COLO668 (cell line): ENCODE measurements at regions not wholly inside any gene's neighbourhood (a gene's known extent, or its start where the extent isn't known, plus 50 kb on each side); places are given as distances from the start of the nearest gene placed in this dataset.
"Not testable (repeated sequence)": the region's sequence is repeated elsewhere in the genome, so short reads cannot be mapped to it uniquely, and the experiment has no call there.

ENCODE experiments used
- DNase-seq: peaks from one replicate; lab custom pipeline; 2025; ENCODE audit not compliant: unreplicated experiment; lab: John Stamatoyannopoulos, UW

DNA sequence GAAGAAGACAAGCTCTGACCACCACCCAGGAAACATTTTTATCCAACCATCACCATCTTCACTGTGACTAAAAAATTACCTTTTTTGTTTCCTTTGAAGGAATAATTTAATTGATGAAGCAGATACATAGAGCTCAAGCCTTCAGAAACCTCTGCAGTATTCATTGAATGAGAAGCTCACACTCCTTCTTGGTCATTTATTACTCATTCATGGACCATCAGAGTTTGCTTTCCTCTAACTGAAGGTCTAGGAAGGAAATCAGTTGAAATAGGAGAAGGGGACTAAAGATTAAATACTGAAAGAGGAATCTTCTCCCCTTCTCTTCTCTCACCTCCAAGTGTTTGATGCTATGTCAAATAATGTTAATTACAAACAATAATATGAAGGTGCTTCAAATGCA is 290.6 kb upstream of the KLF3 start:
- DNase-seq = no peak

DNA sequence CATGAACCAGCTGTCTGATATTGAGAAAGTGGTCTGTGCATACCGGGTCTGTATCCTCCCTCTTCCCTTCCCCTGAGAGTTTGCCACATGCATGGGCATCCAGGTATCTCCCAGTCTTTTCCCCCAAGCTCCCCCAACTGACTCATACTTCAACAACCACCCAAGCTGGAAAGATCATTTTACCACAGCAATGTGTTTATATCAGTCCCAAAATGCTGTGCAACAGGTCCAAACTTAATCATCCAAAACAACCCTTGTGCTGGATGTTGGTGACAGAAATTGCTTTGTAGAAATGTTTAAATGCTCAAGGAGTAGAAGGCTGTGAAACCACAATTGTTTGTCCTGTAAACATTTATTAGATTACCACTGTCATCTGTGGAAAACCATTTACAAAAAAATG is 286.8 kb upstream of the KLF3 start:
- no peak for DNase-seq

DNA sequence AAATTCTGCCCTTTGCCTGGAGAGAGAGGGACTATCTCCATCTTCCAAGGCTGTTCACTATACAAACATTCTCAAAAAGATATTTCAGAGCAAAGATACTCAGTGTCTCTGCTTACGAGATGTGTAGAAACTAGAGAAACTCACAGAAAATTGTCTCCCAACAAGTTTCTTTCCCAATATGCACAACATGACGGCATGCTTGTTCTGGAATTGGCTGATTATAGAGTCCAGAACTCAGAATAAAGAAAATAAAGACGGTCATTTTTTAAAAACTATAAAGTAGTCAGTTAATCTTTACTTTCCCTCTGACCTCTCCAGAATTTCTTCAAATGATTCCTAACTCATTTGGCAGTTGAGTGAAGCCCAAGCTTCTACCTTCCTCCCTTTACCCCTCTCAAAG is 285.5 kb upstream of the KLF3 start:
- DNase-seq = no peak

DNA sequence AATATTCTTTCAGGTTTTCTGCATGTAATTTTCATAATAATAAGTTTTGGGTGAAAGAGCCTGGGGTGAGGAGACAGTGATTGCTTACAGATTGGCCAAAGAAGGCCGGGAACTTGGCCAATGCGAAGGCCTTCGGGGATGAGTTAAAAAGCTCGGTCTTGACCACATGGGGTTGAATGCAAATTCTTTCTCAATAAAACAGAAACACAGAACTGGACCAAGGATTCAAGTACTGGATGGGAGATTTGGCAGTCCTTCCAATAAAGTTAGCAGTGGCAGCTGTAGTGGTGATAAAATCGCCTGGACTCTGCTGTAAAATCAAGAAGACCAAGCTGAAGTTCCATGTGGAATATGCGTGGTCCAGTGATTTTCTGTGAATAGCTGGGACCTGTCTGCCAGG is 282.2 kb upstream of the KLF3 start:
- DNase-seq = no peak

- DNase-seq = no peak
Observed at GRCh38 chr4:38382520-38382919, 281.5 kb upstream of the KLF3 start.

DNA sequence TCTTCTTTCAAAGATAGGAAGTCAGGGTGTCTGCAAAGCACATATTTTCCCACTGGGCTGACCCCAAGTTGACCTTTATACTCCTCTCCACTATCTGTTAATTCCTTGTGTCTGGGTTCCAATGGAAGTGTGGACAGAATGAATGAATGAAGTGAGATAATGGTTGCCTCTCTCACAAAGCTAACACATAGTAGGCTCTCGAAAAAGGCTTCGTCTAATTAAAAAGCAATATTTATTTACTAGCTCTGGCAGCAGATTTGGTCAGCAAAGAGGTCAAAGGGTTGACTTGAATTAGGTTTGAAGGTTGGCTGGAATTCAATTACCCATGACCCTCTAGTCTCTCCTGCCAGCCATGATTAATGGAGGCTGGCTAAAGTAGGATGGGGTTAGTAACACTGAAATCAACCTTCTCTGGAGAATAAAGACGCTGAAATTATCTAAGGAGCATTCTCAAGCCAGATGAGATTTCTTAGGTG is 280.3 kb upstream of the KLF3 start:
- DNase-seq = no peak

DNA sequence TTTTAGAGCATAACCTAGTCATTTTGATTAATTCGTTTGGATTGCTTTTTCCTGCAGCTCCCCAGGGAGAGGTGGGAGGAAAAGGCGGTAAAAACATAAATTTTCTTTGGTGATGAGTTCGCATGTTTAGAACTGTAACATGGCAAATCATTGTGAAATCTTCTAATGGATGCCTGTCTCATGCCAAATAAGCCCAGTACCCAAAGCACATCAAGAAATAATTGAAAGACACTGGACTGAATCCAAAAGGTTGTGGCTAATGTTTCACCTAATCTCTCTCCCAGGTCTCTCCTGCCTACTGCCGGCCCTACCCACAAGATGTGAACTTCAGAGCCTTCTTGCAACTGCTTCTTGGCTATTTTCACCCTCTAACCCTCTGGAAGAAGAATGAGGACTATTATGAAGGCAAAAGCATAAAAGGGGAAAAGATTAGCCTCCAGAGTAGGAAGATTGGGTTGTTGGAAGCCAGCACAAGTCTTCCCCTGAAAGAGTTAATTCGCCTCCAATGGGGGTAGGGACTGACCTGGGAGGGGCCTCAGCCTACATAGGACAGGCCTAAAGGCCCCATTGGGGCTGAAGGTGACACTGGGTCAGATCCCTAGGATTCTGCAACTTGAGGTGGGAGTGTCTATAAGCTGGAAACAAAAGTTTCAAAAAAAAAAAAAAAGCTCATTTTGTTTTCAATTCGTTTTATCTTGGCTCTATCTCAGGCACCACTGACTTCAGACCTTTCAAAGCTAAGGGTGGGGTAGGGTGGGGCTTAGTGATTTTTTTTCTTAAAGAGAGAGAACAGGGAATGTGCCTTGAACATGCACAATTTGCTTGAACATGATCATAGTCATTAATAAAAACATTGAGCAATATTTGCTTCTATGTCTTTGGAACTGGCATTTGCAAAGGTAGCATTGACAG is 278.6 kb upstream of the KLF3 start:
- DNase-seq = no peak

DNA sequence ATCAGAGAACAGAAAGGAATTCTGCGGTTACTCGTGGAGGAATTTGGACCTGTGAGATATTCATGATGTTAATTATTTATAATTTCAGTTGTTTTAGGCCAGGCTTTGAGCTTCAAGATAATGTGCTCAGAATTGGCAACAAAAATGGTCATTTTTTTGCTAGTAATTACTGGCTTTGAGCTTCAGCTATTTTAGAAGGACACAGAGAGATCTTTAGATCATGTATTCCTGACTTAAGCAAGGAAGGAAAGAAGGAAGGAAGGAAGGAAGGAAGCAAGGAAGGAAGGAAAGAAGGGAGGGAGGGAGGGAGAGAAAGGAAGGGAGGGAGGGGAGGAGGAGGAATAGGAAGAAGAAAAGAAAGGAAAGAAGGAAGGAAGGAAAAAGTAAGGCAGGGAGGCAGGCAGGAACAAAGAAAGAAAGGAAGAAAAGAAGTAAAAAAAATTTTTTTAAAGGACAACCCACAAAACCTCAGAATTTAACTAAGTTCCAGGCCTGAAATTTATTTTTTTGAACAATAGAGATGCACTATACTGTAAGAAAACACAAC is 277.9 kb upstream of the KLF3 start:
- DNase-seq = no peak

DNA sequence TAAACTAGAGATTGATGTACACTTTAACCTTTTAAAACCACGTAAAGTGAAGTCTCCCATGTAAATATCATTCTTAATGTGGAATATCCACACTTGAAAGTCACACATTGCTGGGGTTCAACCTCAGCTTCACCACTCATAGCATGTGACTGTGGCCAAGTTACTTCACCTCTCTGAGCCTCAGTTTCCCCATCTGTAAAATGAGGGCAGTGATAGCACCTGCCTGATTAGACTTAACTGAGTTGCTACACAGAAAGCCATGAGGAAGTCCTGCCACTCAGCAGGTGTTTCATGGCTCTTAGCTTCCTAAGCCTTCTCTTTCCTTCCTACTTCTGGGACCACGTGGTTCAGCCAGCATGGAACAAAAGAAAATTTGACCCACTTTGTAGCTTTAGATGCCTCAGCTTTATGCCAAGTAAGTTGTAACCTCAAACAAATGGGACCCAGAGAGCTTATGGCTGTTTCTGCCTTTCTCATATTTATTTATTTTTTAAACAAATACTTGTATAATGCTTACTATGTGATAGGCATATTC is 277.3 kb upstream of the KLF3 start:
- DNase-seq = no peak

- no peak for DNase-seq
Observed at GRCh38 chr4:38387348-38387747, 276.7 kb upstream of the KLF3 start.

GRCh38 chr4:38387819-38388218 is 276.2 kb upstream of the KLF3 start:
- DNase-seq = no peak

DNA sequence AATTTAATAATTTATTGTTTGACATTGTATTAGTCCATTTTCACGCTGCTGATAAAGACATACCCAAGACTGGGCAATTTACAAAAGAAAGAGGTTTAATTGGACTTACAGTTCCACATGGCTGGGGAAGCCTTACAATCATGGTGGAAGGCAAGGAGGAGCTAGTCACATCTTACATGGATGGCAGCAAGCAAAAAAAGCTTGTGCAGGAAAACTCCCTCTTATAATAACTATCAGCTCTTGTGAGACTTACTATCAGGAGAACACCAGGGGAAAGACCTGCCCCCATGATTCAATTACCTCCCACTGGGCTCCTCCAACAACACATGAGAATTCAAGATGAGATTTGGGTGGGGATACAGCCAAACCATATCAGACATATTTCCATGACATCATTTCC is 275.1 kb upstream of the KLF3 start:
- DNase-seq = not testable (repeated sequence)

GRCh38 chr4:38390969-38391545 is 272.9 kb upstream of the KLF3 start:
- DNase-seq = no peak

DNA sequence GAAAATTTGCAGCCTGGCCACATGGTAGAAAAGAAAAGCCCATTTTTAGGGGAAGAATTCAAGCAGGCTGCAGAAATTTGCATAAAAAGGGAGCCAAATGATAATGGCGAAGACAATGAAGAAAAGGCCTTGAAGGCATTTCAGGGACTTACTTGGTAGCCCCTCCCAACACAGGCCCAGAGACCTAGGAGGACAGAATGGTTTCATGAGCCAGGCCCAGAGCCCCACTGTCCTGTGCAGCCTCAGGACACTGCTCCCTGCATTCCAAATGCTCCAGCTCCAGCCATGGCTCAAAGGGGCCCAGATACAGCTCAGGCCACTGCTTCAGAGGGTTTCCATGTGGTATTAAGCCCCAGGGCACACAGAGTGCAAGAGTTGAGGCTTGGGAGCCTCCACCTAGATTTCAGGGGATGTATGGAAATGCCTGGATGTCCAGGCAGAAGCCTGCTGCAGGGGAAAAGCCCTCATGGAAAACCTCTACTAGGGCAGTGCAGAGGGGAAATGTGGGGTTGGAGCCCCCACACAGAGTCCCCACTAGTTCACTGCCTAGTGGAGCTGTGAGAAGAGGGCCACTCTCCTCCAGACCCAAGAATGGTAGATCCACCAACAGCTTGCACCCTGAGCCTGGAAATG is 271.7 kb upstream of the KLF3 start:
- DNase-seq = no peak

DNA sequence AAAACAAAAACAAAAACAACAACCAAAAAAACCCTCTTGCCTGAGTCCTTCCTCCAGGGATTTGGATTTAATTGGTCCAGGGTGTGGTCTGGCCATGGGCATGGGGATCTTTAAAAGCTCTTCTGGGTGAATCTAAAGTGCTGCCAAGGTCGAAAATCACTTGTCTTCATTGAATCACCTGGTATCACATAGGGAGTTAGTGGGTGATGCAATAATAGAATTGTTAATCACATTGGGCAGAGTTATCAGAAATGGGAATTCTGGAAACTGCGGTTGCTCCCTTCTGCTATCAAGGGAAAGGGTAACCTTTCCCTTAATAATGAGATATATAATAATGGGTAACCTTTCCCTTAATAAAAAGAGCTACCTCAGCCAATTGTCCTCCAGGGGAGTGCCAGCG is 267.9 kb upstream of the KLF3 start:
- DNase-seq = no peak

DNA sequence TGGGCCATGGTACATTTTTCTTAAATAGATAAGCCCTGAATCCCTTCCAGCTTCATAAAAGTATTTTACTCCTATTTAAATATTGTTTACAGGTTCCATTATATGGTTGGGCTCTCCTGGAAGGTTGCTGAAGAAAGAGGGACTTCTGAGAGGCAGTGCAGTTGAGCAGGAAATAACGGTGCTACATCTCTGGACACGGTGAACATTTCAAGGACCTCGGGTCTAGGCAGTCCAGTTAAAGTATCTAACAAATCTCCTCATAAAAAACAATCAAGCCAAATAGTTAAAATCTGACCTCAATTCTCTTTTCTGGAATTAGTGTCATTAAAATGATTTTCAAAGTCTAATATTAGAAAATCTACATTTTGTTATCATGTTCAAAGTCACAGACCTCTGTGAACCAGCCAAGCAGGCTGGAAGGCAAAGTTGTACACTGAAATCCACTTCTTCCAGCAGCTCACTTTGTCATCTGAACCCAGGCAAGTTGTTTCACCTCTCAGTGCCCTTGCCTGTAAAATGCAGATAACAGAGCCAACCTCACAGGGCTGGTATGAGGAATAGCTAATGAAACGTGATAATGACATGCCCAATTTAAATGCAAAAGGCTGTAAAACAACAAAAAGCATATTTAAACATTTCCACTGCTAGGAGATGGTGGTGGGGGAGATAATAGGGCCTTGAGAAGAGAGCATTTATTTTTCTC is 267.0 kb upstream of the KLF3 start:
- no peak for DNase-seq

GRCh38 chr4:38400946-38401345 is 263.1 kb upstream of the KLF3 start:
- DNase-seq = no peak

DNA sequence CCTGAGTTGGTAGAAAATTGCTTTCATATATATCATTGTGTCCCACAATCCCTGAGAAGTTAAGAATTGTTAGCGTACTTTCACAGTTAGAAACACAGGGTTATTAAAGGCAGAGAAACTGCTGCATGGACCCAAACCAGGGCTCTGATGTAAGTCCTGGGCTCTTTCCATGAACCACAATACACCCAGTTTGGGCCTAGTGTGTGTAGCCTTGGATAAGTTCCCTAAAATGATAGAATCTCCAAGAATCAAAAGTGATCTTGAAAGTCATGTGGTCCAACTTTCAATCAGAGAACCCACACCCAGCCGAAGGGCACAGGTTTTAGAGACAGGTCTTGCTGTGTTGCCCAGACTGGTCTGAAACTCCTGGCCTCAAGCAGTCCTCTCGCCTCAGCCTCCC is 257.8 kb upstream of the KLF3 start:
- DNase-seq = no peak

DNA sequence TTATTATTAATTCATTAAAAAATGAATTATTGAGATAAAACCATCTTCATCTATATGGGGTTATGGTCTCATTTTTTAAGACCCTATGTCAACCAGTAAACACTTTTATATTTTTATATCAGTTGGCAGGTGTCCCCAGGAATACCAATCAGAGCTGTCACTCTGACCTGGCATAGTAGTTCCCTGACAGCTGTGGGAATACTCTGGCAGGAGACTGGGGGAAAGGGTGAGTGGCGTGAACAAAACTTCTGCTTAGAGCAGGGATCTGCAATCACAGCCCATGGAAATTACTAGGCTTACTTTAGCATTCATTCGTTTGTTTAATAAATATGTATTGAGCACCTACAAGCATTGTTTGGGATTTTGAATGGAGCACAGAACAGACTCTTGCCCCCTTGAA is 254.1 kb upstream of the KLF3 start:
- DNase-seq = no peak

DNA sequence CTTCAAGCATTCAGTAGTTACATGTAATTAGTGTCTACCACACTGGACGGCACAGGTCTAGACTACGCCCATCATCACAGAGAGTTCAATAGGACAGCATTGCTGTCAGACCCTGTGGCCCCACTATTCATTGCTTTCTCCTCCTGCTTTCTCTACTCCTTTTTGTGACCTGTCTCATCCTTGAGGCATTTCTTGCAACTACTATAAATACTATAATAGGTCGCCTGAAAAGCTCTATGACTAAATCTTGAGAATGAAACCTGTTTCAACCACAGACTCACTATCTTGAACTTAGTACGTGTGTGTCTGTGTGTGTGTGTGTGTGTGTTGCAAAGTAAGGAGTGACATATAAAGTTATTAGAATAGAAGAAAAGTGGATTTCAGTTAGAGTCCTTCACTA is 252.9 kb upstream of the KLF3 start:
- no peak for DNase-seq

DNA sequence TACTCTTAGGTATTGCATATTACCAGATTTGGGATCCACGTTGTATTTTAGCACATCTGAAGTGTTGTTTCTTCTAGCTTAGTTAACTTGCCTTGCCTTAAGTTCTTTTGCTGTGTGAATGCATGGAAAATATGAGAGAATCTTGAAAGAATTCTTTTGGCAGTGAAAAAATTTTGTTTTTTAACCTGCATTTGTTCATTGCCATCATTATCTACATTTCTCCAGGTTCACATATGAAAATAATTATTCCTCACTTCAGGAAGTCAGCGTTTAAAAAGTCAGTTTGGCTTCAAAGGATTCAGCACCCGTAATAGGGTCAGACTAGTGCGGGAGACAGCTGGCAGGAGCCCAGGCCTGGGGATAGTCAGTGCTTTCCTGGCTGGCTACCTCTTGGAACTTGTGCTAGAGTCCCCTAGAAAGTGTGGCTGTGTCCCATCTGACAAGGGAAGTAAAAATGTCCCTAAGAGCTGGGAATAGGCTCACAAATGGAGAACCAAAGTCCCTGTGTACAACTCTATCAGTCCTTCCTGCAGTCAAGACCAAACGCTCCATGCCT is 251.9 kb upstream of the KLF3 start:
- DNase-seq = no peak
